SK-MEL-5 (cell line): ENCODE measurements at regions not wholly inside any gene's neighbourhood (a gene's known extent, or its start where the extent isn't known, plus 50 kb on each side); places are given as distances from the start of the nearest gene placed in this dataset.

Experiments used
- DNase-seq: peaks from one replicate; pipeline ENCODE4 v3.0.0-alpha.2; 2016; ENCODE audit warnings: low read depth, low spot score
- in situ Hi-C: cut with HindIII; loops from 2 replicates; pipeline ENCODE4 v1.10.0; 2016; ENCODE audit warnings: low sequenced_read_pairs, high pct_unique_total_duplicates, low pct_unique_long_range_greater_than_20kb

GRCh38 chr10:121213437-121213836 lies 362.3 kb downstream of the WDR11 start:
- in situ Hi-C loops, result no loop called here
- no peak for DNase-seq

GRCh38 chr10:121216295-121216694 lies 365.1 kb downstream of the WDR11 start:
- DNase-seq, result no peak
- in situ Hi-C loops, result no loop called here

GRCh38 chr10:121216721-121217181 lies 365.6 kb downstream of the WDR11 start:
- no peak for DNase-seq
- in situ Hi-C loops, result no loop called here

GRCh38 chr10:121217331-121217730 lies 366.2 kb downstream of the WDR11 start:
- in situ Hi-C loops, result no loop called here
- no peak for DNase-seq

GRCh38 chr10:121221072-121221471 lies 369.9 kb downstream of the WDR11 start:
- in situ Hi-C loops, result no loop called here
- no peak for DNase-seq

- in situ Hi-C loops, result no loop called here
- DNase-seq, result no peak
Measured at GRCh38 chr10:121221991-121222390, 370.8 kb downstream of the WDR11 start.

GRCh38 chr10:121222842-121223241 lies 371.7 kb downstream of the WDR11 start:
- DNase-seq, result no peak
- in situ Hi-C loops, result no loop called here

GRCh38 chr10:121231079-121231478 lies 367.2 kb downstream of the FGFR2 start:
- no peak for DNase-seq
- in situ Hi-C loops, result no loop called here

- in situ Hi-C loops, result no loop called here
Measured at GRCh38 chr10:121232494-121232893, 365.8 kb downstream of the FGFR2 start.

GRCh38 chr10:121235692-121236091 lies 362.6 kb downstream of the FGFR2 start:
- in situ Hi-C loops, result no loop called here
- DNase-seq, result no peak

More at GRCh38 chr10:121232494-121232893, 365.8 kb downstream of the FGFR2 start:
- no peak for DNase-seq

- DNase-seq, result no peak
- in situ Hi-C loops, result no loop called here
Measured at GRCh38 chr10:121236621-121237020, 361.6 kb downstream of the FGFR2 start.

GRCh38 chr10:121237718-121238117 lies 360.5 kb downstream of the FGFR2 start:
- DNase-seq, result no peak
- in situ Hi-C loops, result no loop called here

GRCh38 chr10:121240011-121240410 lies 358.2 kb downstream of the FGFR2 start:
- in situ Hi-C loops, result no loop called here
- no peak for DNase-seq

- no peak for DNase-seq
- in situ Hi-C loops, result no loop called here
Measured at GRCh38 chr10:121240556-121240955, 357.7 kb downstream of the FGFR2 start.

- no peak for DNase-seq
- in situ Hi-C loops, result no loop called here
Measured at GRCh38 chr10:121241337-121241736, 356.9 kb downstream of the FGFR2 start.

GRCh38 chr10:121242741-121243608 lies 355.3 kb downstream of the FGFR2 start:
- in situ Hi-C loops, result no loop called here
- DNase-seq, result no peak

- no peak for DNase-seq
Measured at GRCh38 chr10:121243609-121244241, 354.5 kb downstream of the FGFR2 start.

GRCh38 chr10:121244818-121245217 lies 353.4 kb downstream of the FGFR2 start:
- in situ Hi-C loops, result no loop called here
- no peak for DNase-seq

More at GRCh38 chr10:121243609-121244241, 354.5 kb downstream of the FGFR2 start:
- in situ Hi-C loops, result no loop called here

GRCh38 chr10:121245754-121246153 lies 352.5 kb downstream of the FGFR2 start:
- DNase-seq, result no peak
- in situ Hi-C loops, result no loop called here
